NCI-H748 treated with DMSO at 0.1 percent for 48 hours (cell line): ENCODE measurements at regions not wholly inside any gene's neighbourhood (a gene's known extent, or its start where the extent isn't known, plus 50 kb on each side); places are given as distances from the start of the nearest gene placed in this dataset.

ENCODE experiments used
- DNase-seq: peaks from one replicate; lab custom pipeline; 2025; lab: John Stamatoyannopoulos, UW

DNA sequence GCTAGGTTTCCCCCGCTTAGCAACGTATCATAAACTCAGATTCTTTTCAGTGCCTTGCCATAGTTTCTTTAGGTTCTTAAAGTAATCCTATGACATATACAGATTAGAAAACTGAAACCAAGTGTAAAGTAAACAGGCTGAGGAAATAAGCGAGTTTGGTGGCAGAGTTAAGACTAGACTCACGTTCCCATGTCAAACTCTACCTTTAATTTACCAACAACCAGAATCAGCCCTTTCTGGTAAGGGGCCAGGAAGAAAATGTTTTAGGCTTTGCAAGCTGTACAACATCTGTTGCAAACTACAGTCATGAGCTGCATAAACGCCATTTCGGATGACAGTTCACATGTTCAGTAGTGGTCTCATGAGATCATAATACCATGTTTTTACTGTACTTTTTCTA, 128.0 kb upstream of the PRICKLE2 start:
- no peak for DNase-seq

DNA sequence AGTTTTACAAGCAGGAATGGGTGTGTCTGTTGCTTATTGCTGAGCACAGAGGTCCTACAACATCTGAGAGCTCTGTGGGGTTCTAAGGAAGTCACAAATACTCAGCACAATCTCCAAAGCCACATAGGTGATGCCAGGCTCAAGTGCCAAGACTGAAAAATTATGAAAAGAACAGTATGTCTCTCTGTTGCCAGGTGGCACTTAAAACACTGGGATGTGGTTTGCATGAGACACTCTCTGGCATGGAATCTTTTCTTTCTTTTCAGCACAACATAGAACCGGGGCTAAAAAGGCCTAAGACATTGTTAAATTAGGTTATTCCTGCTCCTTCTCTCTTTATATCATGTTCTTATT, 127.3 kb upstream of the PRICKLE2 start:
- no peak for DNase-seq

DNA sequence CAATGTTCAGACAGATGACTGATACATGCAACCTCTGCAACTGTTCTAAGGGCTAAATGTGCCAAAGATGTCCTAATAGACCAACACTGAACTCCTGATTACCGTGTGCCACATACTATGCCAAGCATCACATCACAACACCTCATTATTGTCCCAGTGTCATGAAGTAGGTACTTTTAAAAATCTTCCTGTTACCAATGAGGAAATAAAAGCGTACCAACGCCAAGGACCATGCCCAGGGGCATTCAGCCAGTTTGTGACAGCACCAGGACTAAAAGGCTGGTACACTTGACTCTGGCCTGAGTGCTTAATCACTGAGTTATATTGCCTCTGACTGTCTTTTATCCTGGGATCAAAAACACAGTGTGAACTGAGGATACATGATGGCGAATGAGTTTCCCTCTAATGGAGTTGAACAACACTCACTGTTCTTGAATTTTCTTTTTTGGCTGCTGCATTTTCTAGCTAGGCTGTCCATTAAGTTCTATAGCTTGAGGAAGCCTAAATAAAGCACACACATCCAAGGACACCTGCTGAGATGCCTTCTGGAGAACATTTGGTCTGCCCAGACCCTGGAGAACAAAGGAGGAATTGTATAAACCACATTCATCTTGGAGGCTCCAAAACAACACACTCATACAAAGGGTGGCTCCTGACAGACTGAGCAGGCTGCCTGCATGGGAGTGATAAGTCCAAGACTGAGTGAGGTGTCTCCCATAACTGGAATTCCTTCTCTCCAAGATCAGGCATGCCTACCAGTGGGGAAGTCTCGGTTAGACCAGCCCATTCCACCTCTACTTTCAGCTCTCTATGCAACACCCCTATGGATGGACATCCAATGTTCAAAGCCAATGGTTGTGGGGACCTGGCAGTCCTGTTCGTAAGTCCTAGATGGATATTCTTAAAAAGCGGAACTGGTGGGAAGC, 126.7 kb upstream of the PRICKLE2 start:
- DNase-seq = no peak

DNA sequence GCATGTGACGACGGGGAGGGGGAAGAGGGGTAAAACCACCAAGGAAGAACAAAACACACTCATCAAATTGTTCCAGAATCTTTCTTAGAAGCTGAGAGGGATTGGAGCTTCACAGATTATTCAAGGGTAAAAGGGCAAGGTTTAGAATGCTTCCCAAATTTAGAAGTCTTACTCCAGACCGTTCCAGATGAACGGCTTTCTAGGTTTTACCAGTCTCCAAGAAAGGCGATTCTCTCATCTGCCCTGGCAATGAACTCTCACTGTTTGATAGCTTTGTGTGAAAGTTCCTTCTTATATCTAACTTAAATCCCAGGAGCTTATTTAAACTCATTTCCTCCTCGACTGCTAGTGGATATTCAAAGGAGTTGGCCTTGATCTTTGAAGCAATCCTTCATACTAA, 124.3 kb upstream of the PRICKLE2 start:
- DNase-seq = no peak

DNA sequence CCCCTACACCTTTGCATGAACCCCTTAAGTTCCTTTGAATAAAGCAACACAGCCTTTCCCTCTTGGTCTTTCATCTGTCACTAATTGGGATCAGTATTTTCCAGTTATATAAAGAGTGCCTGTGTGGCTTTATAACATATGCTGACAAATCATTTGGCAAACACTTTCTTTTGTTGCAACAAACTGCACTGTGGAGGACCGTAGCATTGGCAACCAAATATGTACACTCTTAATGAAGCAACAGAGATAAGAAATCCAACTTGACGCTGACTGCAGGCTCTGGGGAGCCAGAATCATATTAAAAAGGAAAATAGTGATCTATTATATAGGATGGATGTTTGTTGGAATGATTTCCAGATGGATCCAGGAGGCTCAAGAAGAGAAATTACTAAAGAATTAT, 120.1 kb upstream of the PRICKLE2 start:
- DNase-seq = no peak

DNA sequence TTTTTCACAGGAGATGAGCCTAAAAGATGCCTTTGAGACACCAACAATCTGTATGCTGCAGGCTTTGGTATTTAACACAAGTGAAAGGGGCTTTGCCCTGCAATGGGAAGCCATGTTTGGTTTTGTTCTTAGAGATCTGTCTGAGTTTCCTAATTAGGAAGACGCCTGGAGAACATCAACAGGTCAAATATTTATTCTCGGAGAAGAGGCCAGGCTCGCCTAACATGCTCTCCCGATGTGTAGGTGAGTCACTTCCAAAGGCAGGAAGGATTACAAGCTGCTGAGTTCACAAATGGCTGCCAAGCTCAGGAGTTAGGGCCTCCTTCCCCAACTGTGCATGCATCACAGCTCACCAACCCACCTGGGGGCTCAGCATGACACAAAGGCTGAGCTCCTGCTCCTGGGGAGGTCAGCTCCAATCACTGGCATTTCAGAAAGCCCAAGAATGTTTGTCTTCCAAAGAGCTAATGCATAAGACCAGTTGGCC, 119.5 kb upstream of the PRICKLE2 start:
- no peak for DNase-seq

DNA sequence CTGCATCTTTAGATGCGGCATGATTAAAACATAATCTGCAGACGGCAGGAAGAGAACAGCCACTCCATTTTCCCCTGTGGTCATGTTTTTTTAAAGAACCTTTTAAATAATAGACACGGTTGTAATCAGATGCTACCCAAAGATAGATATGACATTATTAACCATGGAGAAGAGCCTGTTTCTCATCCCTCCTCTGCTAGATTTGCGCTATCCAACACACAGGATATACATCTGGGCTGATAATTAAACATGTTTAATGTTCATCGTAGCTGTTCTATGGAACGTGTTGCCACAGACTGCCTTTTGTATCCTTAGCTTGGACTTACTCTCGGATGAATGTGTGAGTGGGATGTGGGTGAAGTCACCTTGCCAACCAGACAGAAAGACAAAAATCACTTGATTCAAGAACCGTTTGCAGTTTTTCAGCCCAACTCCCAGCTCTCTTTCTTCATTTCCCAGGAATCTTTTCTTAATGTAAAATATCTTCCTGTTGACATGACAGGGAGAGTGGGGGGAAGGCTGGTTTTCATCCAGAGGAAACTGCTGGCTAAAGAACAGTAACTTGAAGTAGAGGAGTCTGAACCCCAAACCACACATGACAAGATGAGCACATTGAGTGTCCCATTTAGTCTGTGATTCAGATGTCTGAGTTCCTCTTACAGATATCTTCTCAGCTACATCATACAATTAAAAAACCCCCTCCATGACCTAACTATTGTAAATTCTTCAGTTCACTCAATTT, 118.6 kb upstream of the PRICKLE2 start:
- no peak for DNase-seq

DNA sequence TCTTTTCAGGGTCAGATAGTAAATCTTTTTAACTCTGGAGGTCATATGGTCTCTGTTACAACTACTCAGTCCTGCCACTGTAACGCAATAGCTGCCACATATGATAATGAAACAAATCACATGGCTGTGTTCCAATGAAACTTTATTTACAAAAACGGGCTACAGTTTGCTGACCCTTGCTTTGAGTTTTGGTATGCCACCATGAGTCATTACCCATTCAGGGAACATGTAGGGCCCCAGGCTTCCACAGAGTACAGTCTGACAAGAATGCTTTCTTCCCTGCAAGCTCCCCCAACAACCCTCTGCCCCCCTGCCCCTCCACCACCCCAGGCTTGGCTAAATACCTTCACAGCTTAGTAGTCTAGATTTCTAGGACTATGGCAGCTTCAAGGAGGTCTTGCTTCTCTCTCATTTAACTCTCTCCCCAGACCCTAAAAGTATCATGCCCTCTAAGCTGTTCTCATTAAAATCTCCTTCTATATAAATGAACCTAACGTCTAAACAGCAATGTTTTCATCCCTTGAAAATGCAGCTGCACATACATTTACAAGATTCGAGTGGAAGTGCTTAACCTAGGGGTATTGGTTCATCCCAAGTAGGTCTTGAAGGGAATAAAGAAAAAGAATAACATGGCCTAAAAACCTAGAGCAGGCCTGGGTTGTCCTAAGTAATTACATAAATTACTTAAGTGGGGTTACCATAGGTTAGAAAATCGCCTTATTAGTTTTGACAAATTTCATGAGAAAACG, 117.8 kb upstream of the PRICKLE2 start:
- DNase-seq = no peak

DNA sequence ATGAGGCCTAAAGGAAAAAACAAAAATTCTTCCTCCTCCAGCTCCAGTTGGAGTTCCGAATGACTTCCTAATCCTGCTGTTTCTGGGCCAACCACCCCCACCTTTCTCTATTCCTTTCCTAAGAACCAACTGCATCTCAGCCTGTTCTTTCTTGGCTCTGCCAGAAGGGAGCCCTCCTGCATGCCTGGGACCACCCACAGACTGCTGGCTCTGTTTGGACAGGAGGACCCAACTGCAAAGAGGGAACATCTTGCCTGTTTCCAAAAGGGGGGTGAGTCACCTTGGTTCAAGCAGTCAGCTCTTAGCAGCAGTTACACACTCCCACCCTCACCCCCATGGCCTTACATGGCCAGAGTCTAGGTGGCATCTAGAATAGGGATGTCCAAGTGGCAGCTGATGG, 116.0 kb upstream of the PRICKLE2 start:
- no peak for DNase-seq

DNA sequence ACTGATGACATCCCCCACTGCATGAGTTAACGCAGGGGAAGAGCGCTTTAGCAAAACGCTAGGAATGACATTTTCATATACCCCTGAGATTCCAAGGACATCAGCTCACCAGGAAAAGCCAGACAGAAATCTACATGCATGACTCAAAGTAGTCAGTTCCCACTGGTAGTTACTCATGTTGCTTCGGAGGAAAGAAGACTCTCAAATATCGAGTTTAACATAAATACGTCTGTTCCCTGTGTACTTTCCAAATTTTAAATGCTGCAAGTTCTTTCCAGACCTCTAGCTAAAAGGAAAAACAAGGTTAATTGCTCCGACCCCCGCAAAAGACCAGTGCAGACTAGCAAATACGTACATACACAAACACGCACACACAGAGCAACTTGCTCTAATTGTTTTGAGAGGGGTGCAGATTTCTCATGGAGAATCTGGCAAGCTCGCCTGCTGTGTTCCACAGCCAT, 115.4 kb upstream of the PRICKLE2 start:
- DNase-seq = no peak

DNA sequence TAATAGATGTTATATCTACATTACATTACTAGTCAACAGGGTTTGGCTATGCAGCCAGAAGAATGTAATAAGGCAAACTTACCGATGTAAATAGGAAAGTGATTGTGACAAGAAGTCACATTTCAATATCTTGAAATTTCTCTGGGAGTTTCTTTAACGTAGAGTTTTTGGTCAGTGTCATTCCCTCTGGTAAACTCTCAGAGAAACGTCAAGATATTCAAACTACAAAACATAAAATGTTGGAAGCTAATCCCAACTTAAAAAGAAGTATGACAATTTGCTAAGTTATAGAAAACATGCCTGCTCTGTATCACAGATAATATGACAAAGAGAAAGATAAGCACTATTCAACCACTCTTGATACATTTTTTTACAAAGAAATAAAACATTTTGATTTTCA, 111.2 kb upstream of the PRICKLE2 start:
- DNase-seq = no peak

DNA sequence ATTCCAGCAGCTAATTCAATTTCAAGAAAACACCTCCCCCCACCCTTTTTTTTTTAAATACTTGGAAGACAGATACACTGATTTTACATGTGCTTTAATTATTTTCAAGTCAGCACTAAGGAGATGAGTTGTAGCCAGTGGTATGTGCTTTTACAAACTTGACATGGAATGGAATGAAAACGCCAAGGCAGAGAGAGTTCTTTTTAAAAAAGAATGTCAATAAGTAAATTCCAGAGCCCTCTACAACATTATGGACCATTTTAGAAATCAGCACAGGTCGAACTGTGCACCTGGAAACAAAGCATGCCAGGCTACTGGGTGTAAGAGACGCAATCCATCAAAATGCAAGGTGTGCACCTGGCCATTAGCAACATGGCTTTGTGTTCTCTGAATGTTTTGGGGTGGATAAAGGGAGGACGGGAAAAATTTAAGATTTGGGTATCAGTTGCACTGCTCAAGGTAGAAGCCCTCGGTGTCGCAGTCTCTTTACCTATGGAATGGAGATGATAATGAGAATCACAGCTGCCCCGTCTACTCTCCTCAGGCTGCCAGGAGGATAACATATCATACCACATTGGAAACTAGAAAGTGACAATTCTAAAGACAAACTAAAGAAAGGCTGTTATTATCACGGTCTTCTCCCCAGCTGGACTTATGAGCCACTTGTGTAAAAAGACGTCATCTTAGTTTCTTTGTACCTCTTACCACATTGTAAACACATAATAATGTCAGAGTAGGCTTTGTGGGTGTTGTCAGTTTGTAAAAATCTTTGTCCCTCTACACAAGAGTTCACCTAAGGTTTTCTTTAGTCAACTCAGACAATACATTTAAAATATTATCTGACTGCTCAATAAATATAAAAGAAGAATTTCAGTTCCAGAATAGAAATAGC, 107.4 kb upstream of the PRICKLE2 start:
- DNase-seq = no peak

DNA sequence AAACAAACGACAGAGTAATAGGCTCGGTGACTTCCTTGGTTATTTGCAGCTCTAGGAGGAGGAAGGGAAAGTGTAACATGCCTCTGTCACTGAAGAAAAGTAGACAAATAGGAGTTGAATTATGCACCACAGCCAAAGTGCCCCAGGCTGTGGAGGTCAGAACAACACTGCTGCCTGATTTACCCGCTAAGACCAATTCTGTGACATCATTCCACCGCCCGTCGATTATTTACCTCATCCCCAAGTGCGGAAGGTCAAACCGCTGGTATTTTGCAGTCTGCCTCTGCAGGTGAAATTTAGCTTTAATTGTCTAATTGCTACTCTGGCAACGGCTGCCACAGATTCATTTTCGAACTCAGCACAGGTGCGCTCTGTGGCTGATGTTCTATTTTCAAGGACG, 106.3 kb upstream of the PRICKLE2 start:
- DNase-seq = peak; percentile 53

DNA sequence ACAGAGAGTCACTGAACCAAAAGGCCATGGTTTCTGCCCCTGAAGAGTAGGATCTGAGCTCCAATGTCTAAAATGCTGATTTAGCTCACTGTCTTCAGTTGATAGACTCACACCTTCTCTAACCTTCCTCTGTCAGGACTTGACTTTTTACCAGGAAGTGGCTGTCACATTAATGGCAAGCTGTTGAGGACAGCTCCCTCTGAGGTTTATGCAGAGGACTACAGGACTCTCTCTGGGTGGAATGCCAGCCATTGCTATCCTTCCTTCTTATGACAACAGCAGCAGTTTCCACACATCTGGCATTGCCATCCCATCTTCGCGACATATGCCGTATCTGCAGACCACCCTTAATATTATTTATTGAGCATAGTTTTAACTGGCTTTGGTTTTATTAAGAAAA, 103.8 kb upstream of the PRICKLE2 start:
- no peak for DNase-seq

DNA sequence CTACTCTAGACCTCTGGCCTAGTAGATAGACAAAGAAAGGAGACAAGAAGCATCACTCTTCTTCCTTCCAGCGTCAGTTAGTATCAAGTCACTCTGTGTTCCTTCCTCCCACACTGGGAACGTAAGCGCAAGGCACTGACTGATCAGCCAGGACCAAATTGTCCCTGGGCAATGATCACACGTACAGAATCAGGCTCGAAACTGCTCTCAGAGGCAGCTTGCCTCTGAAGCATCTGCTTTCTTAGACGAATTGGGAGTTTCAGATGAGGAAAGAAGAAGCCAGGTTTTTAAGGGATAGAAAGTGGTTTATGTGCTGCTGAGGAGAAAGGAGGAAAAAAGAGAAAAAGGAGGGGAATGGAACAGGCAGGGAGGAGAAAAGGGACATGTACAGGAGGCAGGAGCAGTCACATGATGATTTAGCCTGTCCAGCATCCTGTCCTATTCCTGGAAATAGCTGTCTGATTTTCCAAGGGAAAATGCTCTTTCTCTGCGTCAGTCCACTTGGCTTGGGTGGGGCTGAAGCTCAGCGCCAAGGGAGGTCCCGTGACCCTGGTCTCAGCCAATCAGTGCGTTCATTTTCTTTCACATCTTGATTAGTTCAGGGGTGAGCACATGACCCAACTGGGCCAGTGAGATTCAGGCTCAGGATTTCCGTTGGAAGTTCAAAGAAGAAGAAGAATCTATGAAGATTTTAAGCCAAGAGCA, 102.0 kb upstream of the PRICKLE2 start:
- no peak for DNase-seq

DNA sequence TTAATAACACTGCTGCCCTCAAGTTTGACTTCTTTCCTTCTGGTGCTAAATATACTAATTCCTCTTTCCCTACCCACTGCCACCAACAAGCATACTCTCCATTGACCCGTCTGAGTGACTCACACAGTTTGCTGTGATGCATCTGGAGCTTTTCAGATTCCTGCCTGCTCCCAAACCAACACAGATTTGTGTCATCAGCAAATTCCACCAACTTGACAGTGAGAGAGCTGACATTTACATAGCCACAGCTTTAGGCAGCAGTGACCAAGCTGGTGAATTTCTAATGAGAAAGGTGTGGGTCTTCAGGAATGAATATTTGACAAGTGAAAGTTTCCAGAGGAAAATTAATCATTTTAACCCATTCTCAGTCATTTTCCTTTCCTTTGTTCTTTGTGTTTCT, 96.5 kb upstream of the PRICKLE2 start:
- no peak for DNase-seq

DNA sequence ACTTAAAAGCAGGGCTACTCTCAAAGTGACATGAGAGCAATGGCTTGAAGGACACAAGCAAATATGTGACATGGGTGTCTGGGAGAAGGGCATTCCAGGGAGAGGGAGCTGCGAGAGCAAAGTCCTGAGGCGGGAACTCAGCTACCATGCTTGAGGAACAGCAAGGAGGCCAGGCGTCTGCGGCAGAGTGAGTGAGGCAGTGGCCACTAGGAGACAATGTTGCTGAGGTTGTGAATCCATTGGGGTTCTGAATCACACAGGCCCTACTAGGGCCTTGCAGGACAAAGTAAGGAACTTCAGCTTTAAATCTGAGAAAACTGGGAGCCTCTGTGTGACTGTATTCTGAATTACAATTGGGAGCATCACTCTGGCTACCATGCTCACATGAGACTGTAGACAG, 94.1 kb upstream of the PRICKLE2 start:
- DNase-seq = no peak

DNA sequence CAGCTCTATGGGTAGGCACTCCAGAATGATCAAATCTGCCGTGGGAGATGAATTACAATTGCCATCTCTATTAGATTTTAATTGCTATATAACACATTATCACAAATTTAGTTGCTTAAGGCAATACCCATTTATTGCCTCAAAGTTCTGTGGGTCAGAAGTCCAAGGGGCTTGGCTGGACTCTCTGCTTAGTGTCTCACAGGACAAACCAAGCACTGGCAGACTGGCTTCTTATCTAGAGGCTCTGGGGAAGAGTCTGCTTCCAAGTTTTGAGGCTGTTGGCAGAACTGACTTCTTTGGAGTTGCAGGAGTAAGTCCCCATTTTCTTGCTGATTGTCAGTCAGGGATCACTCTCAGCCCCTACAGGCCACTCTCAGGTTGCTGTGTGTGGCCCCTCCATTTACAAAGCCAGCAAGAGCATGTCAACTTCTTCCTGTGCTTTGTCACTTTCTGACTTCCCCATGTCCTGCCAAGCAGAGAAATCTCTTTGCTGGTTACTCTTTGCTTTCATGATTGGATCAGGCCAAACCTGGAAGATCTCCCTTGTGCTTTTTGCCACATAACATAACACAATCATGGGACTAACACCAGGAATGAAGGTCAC, 93.5 kb upstream of the PRICKLE2 start:
- no peak for DNase-seq

DNA sequence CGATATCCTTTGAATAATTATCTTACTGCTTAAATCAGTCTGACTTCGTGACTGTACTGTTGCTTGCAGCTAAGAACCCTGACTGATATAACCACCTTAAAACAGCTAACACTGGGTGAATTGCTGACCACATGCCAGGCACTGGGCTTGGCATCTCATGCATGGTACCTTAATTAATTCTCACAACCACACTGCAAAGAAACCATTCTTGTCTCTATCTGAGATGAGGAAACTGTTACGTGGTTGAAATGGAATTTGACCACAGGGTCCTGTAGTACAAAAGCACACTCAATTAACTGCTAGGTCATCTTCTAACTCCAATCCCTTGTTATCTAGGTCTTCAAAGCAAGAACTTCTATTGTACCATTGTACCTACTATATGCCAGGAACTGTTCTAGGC, 92.7 kb upstream of the PRICKLE2 start:
- DNase-seq = no peak

DNA sequence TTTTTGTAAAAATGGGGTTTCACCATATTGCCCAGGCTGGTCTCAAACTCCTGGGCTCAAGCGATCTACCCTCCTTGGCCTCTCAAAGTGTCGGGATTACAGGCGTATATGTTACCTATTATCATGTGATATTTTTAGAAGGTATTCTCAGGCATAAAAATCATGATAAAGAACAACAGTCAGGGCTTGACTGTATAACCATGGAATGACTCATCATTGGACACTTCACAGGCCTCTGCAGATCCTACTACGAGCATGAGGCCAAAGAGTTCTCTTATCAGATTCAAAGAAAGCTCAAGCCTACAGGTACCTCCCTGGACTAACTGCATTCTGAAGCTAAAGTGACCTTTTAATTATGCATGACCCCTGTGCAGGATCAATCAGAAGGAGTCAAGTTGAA, 91.7 kb upstream of the PRICKLE2 start:
- no peak for DNase-seq
